B cell (primary cell): ENCODE measurements at regions not wholly inside any gene's neighbourhood (a gene's known extent, or its start where the extent isn't known, plus 50 kb on each side); places are given as distances from the start of the nearest gene placed in this dataset.

Experiments
- ATAC-seq: fragments of 200-7000 bp; cut with Tn5 transposase; one replicate; pipeline ENCODE4 v1.10.0; 2021; ENCODE audit warnings: low read depth, mild to moderate bottlenecking, moderate number of reproducible peaks, moderate library complexity
- CTCF ChIA-PET: fragments of 350-600 bp; sonication (Branson Sonifier 250); formaldehyde crosslinking; loops from one replicate; lab custom pipeline; 2021; ENCODE audit warnings: antibody characterized with exemption, inconsistent platforms; lab: Charles Lee
- POLR2A ChIA-PET: fragments of 350-600 bp; sonication (Branson Sonifier 250); formaldehyde crosslinking; loops from one replicate; lab custom pipeline; 2021; ENCODE audit warnings: antibody characterized with exemption; lab: Charles Lee
- DNase-seq: peaks from one replicate; pipeline ENCODE4 v3.0.0; 2013
- H2AFZ ChIP-seq: 2 replicates; pipeline ENCODE4 v1.6.1; 2012; ENCODE audit warnings: mild to moderate bottlenecking, low read depth, low read length; ENCODE audit not compliant: insufficient read depth, poor library complexity, severe bottlenecking
- H3K27ac ChIP-seq, 2 donors: 1 replicate in 1 of 2; 2 replicates in 1 of 2; pipeline ENCODE4 v1.5.1; 2012 to 2013; ENCODE audit warnings: low read length in 2 of 2, mild to moderate bottlenecking in 2 of 2, moderate library complexity in 1 of 2
- H3K27me3 ChIP-seq, 4 experiments: fragments of 200-600 bp in 1 of 4; sonication (generic) in 1 of 4; replicated peaks in 1 of 4; 1 replicate in 2 of 4; 2 replicates in 2 of 4; pipeline versions ENCODE4 v1.6.1 to v1.7.0; 2013 to 2016; ENCODE audit warnings: low read length in 3 of 4, mild to moderate bottlenecking in 2 of 4, mixed read lengths in 1 of 4, moderate library complexity in 1 of 4; ENCODE audit not compliant: insufficient read depth in 4 of 4, control insufficient read depth in 3 of 4; ENCODE audit errors: control extremely low read depth in 1 of 4
- H3K36me3 ChIP-seq, 2 experiments: replicated peaks in 1 of 2; 1 replicate in 1 of 2; 2 replicates in 1 of 2; pipeline versions ENCODE4 v1.6.1 to v1.7.1; 2013; ENCODE audit warnings: low read length in 1 of 2; ENCODE audit not compliant: insufficient read depth in 2 of 2, control insufficient read depth in 1 of 2; ENCODE audit errors: control extremely low read depth in 1 of 2, extremely low read depth in 1 of 2
- H3K4me1 ChIP-seq, 2 donors: fragments of 200-600 bp in 1 of 2; sonication (generic) in 1 of 2; 1 replicate in 1 of 2; 2 replicates in 1 of 2; pipeline versions ENCODE4 v1.5.1 to v1.6.1; 2013 to 2017; ENCODE audit warnings: low read length in 2 of 2; ENCODE audit not compliant: control insufficient read depth in 2 of 2, insufficient read depth in 2 of 2
- H3K4me2 ChIP-seq: replicated peaks from 2 replicates; pipeline ENCODE3; 2012; ENCODE audit warnings: mild to moderate bottlenecking, low read depth, low read length; ENCODE audit not compliant: poor library complexity, severe bottlenecking
- H3K4me3 ChIP-seq, 5 experiments: fragments of 200-600 bp in 1 of 5; sonication (generic) in 1 of 5; 1 replicate in 3 of 5; 2 replicates in 2 of 5; pipeline versions ENCODE4 v1.5.1 to v1.7.0; 2011 to 2016; ENCODE audit warnings: low read length in 4 of 5, mild to moderate bottlenecking in 4 of 5, low read depth in 2 of 5, control low read depth in 1 of 5, moderate library complexity in 1 of 5; ENCODE audit not compliant: insufficient read depth in 1 of 5; ENCODE audit errors: control extremely low read depth in 1 of 5, extremely low read depth in 1 of 5
- H3K79me2 ChIP-seq: fragments of 200-600 bp; sonication (generic); one replicate; pipeline ENCODE4 v1.6.0; 2016; ENCODE audit warnings: low read length; ENCODE audit not compliant: control insufficient read depth, insufficient read depth
- H3K9ac ChIP-seq: fragments of 200-600 bp; sonication (generic); 2 replicates; pipeline ENCODE4 v1.6.1; 2017; ENCODE audit warnings: mild to moderate bottlenecking, low read length, moderate library complexity
- H3K9me3 ChIP-seq, 3 donors: one replicate each; pipeline versions ENCODE4 v1.6.1 to v1.7.1; 2013; ENCODE audit warnings: low read length in 2 of 3; ENCODE audit not compliant: control insufficient read depth in 2 of 3, insufficient read depth in 1 of 3; ENCODE audit errors: control extremely low read depth in 1 of 3
- H4K20me1 ChIP-seq: 2 replicates; pipeline ENCODE4 v1.6.0; 2012; ENCODE audit warnings: mild to moderate bottlenecking, low read length; ENCODE audit not compliant: insufficient read depth, control insufficient read depth, poor library complexity, severe bottlenecking
- H3K27ac Mint-ChIP-seq: one replicate; pipeline ENCODE4 v1.8.0; 2021; ENCODE audit warnings: mixed read lengths
- H3K27me3 Mint-ChIP-seq: one replicate; pipeline ENCODE4 v1.8.0; 2021; ENCODE audit warnings: mixed read lengths
- H3K4me1 Mint-ChIP-seq: one replicate; pipeline ENCODE4 v1.8.0; 2021; ENCODE audit warnings: mixed read lengths
- H3K4me3 Mint-ChIP-seq: one replicate; pipeline ENCODE4 v1.8.0; 2021; ENCODE audit warnings: mixed read lengths
- H3K9me3 Mint-ChIP-seq: one replicate; pipeline ENCODE4 v1.8.0; 2022; ENCODE audit warnings: mixed read lengths; ENCODE audit not compliant: insufficient read depth
- EZH2 ChIP-seq: IDR thresholded peaks from 2 replicates; pipeline ENCODE4 v1.6.1; 2012; ENCODE audit warnings: borderline replicate concordance, low read depth, mild to moderate bottlenecking, moderate library complexity, low read length; ENCODE audit not compliant: insufficient read depth, poor library complexity, severe bottlenecking
- WGBS: methylation state at CpG from one replicate; pipeline ENCODE4 v1.1.5; 2013; ENCODE audit warnings: missing lambda C conversion rate; ENCODE audit not compliant: insufficient coverage; 5-methylcytosine and 5-hydroxymethylcytosine counted together
- intact Hi-C: fragments of 100-400 bp; cut with micrococcal nuclease; formaldehyde crosslinking; loops from one replicate; pipeline ENCODE4 v1.10.0; 2022
- TF ChIP-seq, protein P1 (sequence below): fragments of 200-600 bp; IDR thresholded peaks from one replicate; pipeline ENCODE4 v1.8.0; 2022; ENCODE audit warnings: antibody characterized with exemption, mild to moderate bottlenecking

GRCh38 chr3:104816716-104817115 lies 550.0 kb upstream of the ALCAM start:
- Mint-ChIP-seq H3K4me3 (no peak overlapping the region), H3K27me3 (no peaks in the 10 kb centered on the region), H3K27ac (no peak overlapping the region), H3K4me1 (no peaks in the 10 kb centered on the region), H3K9me3 (peaks cover 5% of the 10 kb centered on the region)
- H3K9me3 ChIP-seq: peaks cover 2 to 11% (median 3%) of the 10 kb centered on the region in 3 donors
- TF ChIP-seq, protein P1, sequence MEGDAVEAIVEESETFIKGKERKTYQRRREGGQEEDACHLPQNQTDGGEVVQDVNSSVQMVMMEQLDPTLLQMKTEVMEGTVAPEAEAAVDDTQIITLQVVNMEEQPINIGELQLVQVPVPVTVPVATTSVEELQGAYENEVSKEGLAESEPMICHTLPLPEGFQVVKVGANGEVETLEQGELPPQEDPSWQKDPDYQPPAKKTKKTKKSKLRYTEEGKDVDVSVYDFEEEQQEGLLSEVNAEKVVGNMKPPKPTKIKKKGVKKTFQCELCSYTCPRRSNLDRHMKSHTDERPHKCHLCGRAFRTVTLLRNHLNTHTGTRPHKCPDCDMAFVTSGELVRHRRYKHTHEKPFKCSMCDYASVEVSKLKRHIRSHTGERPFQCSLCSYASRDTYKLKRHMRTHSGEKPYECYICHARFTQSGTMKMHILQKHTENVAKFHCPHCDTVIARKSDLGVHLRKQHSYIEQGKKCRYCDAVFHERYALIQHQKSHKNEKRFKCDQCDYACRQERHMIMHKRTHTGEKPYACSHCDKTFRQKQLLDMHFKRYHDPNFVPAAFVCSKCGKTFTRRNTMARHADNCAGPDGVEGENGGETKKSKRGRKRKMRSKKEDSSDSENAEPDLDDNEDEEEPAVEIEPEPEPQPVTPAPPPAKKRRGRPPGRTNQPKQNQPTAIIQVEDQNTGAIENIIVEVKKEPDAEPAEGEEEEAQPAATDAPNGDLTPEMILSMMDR: no peak
- TF ChIP-seq EZH2: no peak
- no peak overlapping the region for H3K27ac ChIP-seq
- no peaks in the 10 kb centered on the region for H3K27me3 ChIP-seq
- no CpG with 5 or more reads among the region's 1 CpG for WGBS
- H3K36me3 ChIP-seq: no peaks in the 10 kb centered on the region
- CTCF ChIA-PET: no interaction called here
- H3K4me2 ChIP-seq: no peak overlapping the region
- intact Hi-C loops: no loop called here
- POLR2A ChIA-PET: no interaction called here
- no peak overlapping the region for H3K9ac ChIP-seq
- H4K20me1 ChIP-seq: no peaks in the 10 kb centered on the region
- H3K4me3 ChIP-seq: no peak overlapping the region
- no peaks in the 10 kb centered on the region for H3K79me2 ChIP-seq
- ATAC-seq (no peak), DNase-seq (no peak)
- no peak overlapping the region for H2AFZ ChIP-seq
- H3K4me1 ChIP-seq: no peaks in the 10 kb centered on the region

- CTCF ChIA-PET: no interaction called here
- no peaks in the 10 kb centered on the region for H3K4me1 ChIP-seq
- H3K4me1 Mint-ChIP-seq: no peaks in the 10 kb centered on the region
- TF ChIP-seq, protein P1: no peak
- TF ChIP-seq EZH2: no peak
- no peak overlapping the region for H3K4me3 ChIP-seq
- no peak overlapping the region for H3K4me3 Mint-ChIP-seq
- no peak for DNase-seq
- H3K79me2 ChIP-seq: no peaks in the 10 kb centered on the region
- POLR2A ChIA-PET: no interaction called here
- peaks cover 2 to 11% (median 11%) of the 10 kb centered on the region in 3 donors for H3K9me3 ChIP-seq
- no peak for ATAC-seq
- H3K9me3 Mint-ChIP-seq: peaks cover 9% of the 10 kb centered on the region
- no peaks in the 10 kb centered on the region for H3K27me3 Mint-ChIP-seq
- H4K20me1 ChIP-seq: no peaks in the 10 kb centered on the region
- intact Hi-C loops: no loop called here
- no peak overlapping the region for H3K27ac ChIP-seq
- no peaks in the 10 kb centered on the region for H3K36me3 ChIP-seq
- H3K27ac Mint-ChIP-seq: no peak overlapping the region
- no peak overlapping the region for H2AFZ ChIP-seq
- WGBS: no CpG with 5 or more reads among the region's 2 CpGs
- no peak overlapping the region for H3K4me2 ChIP-seq
- no peaks in the 10 kb centered on the region for H3K27me3 ChIP-seq
- H3K9ac ChIP-seq: no peak overlapping the region
Measured at GRCh38 chr3:104819333-104819732, 547.4 kb upstream of the ALCAM start.
